ENCODE measurements at regions not wholly inside any gene's neighbourhood (a gene's known extent, or its start where the extent isn't known, plus 50 kb on each side); places are given as distances from the start of the nearest gene placed in this dataset.

GRCh38 chr1:209260136-209260535 is 323.4 kb upstream of the CAMK1G start:
- Histone ChIP-seq H2AFZ (no peak overlapping the region), H3K4me3 (no peak overlapping the region), H4K20me1 (ENCODE audit: insufficient read depth) (no peaks in the 10 kb centered on the region), H3F3A (ENCODE audit: insufficient read depth) (no peaks in the 10 kb centered on the region), H3K36me3 (ENCODE audit: low read depth) (no peaks in the 10 kb centered on the region), H3K4me2 (ENCODE audit: unreplicated experiment) (no peak overlapping the region), H3K9me3 (ENCODE audit: low read depth) (no peaks in the 10 kb centered on the region), H3K79me2 (ENCODE audit: insufficient read depth) (no peaks in the 10 kb centered on the region), H3K4me1 (ENCODE audit: insufficient read depth) (no peaks in the 10 kb centered on the region), H3K27me3 (replicated peaks; ENCODE audit: insufficient read depth) (no peaks in the 10 kb centered on the region), H3K9ac (no peak overlapping the region), H3K9me2 (ENCODE audit: insufficient read depth) (no peaks in the 10 kb centered on the region), H3K27ac (no peak overlapping the region)
- DNase-seq = no peak
- in situ Hi-C loops (cut with MboI) = no loop called here
- WGBS, 2 experiments (ENCODE audit: low coverage in 1 of 2, low lambda C conversion rate in 2 of 2, missing lambda C conversion rate in 2 of 2) = 12 to 14% methylated on average over 2 of the region's 2 CpGs
- TF ChIP-seq EZH2 (IDR thresholded peaks at IDR 0.05; ENCODE audit: insufficient read depth, poor library complexity, severe bottlenecking) = no peak
- TF ChIP-seq EZH2phosphoT487 (IDR thresholded peaks at IDR 0.05; ENCODE audit: insufficient read depth, low read depth) = no peak

GRCh38 chr1:209262631-209263030 is 320.9 kb upstream of the CAMK1G start:
- Histone ChIP-seq H3K4me1 (ENCODE audit: insufficient read depth) (no peaks in the 10 kb centered on the region), H3K4me3 (no peak overlapping the region), H3K27ac (no peak overlapping the region), H3K4me2 (ENCODE audit: unreplicated experiment) (no peak overlapping the region), H3K9me2 (ENCODE audit: insufficient read depth) (no peaks in the 10 kb centered on the region), H3K9me3 (ENCODE audit: low read depth) (no peaks in the 10 kb centered on the region), H3F3A (ENCODE audit: insufficient read depth) (no peaks in the 10 kb centered on the region), H4K20me1 (ENCODE audit: insufficient read depth) (no peaks in the 10 kb centered on the region), H3K9ac (no peak overlapping the region), H3K79me2 (ENCODE audit: insufficient read depth) (no peaks in the 10 kb centered on the region), H3K36me3 (ENCODE audit: low read depth) (no peaks in the 10 kb centered on the region), H3K27me3 (replicated peaks; ENCODE audit: insufficient read depth) (no peaks in the 10 kb centered on the region), H2AFZ (no peak overlapping the region)
- no peak for TF ChIP-seq EZH2 (IDR thresholded peaks at IDR 0.05; ENCODE audit: insufficient read depth, poor library complexity, severe bottlenecking)
- no peak for TF ChIP-seq EZH2phosphoT487 (IDR thresholded peaks at IDR 0.05; ENCODE audit: insufficient read depth, low read depth)
- in situ Hi-C loops (cut with MboI) = no loop called here
- DNase-seq = no peak
- 68 to 76% methylated on average over 1 of the region's 1 CpG for WGBS, 2 experiments (ENCODE audit: low coverage in 1 of 2, low lambda C conversion rate in 2 of 2, missing lambda C conversion rate in 2 of 2)

GRCh38 chr1:209265301-209265700 is 318.2 kb upstream of the CAMK1G start:
- H3K4me2 ChIP-seq (ENCODE audit: unreplicated experiment) = no peak overlapping the region
- 48 to 55% methylated on average over 7 of the region's 7 CpGs for WGBS, 2 experiments (ENCODE audit: low coverage in 1 of 2, low lambda C conversion rate in 2 of 2, missing lambda C conversion rate in 2 of 2)
- H2AFZ ChIP-seq = no peak overlapping the region
- H4K20me1 ChIP-seq (ENCODE audit: insufficient read depth) = no peaks in the 10 kb centered on the region
- no peaks in the 10 kb centered on the region for H3F3A ChIP-seq (ENCODE audit: insufficient read depth)
- H3K27ac ChIP-seq = no peak overlapping the region
- H3K9me3 ChIP-seq (ENCODE audit: low read depth) = no peaks in the 10 kb centered on the region
- H3K36me3 ChIP-seq (ENCODE audit: low read depth) = no peaks in the 10 kb centered on the region
- H3K9me2 ChIP-seq (ENCODE audit: insufficient read depth) = no peaks in the 10 kb centered on the region
- H3K79me2 ChIP-seq (ENCODE audit: insufficient read depth) = no peaks in the 10 kb centered on the region
- in situ Hi-C loops (cut with MboI) = no loop called here
- no peak overlapping the region for H3K9ac ChIP-seq
- TF ChIP-seq EZH2 (IDR thresholded peaks at IDR 0.05; ENCODE audit: insufficient read depth, poor library complexity, severe bottlenecking) (no peak), EZH2phosphoT487 (IDR thresholded peaks at IDR 0.05; ENCODE audit: insufficient read depth, low read depth) (no peak)
- H3K27me3 ChIP-seq (replicated peaks; ENCODE audit: insufficient read depth) = no peaks in the 10 kb centered on the region
- H3K4me1 ChIP-seq (ENCODE audit: insufficient read depth) = no peaks in the 10 kb centered on the region
- H3K4me3 ChIP-seq = no peak overlapping the region
- no peak for DNase-seq

- 12 to 19% methylated on average over 5 of the region's 5 CpGs for WGBS, 2 experiments (ENCODE audit: low coverage in 1 of 2, low lambda C conversion rate in 2 of 2, missing lambda C conversion rate in 2 of 2)
- in situ Hi-C loops (cut with MboI) = no loop called here
- no peaks in the 10 kb centered on the region for H3K9me3 ChIP-seq (ENCODE audit: low read depth)
These were observed 316.8 kb upstream of the CAMK1G start for GRCh38 chr1:209266590-209267205.

More at GRCh38 chr1:209266590-209267205, 316.8 kb upstream of the CAMK1G start:
- TF ChIP-seq EZH2phosphoT487 (IDR thresholded peaks at IDR 0.05; ENCODE audit: insufficient read depth, low read depth) = no peak
- no peak for TF ChIP-seq EZH2 (IDR thresholded peaks at IDR 0.05; ENCODE audit: insufficient read depth, poor library complexity, severe bottlenecking)
- no peak overlapping the region for H3K27ac ChIP-seq
- H3K9ac ChIP-seq = no peak overlapping the region
- H3K9me2 ChIP-seq (ENCODE audit: insufficient read depth) = no peaks in the 10 kb centered on the region
- no peaks in the 10 kb centered on the region for H3K4me1 ChIP-seq (ENCODE audit: insufficient read depth)
- H3K27me3 ChIP-seq (replicated peaks; ENCODE audit: insufficient read depth) = no peaks in the 10 kb centered on the region
- no peaks in the 10 kb centered on the region for H3K36me3 ChIP-seq (ENCODE audit: low read depth)
- no peak overlapping the region for H2AFZ ChIP-seq
- no peaks in the 10 kb centered on the region for H3K79me2 ChIP-seq (ENCODE audit: insufficient read depth)
- H3K4me3 ChIP-seq = no peak overlapping the region
- H4K20me1 ChIP-seq (ENCODE audit: insufficient read depth) = no peaks in the 10 kb centered on the region
- H3F3A ChIP-seq (ENCODE audit: insufficient read depth) = no peaks in the 10 kb centered on the region
- DNase-seq = peak; percentile 26
- H3K4me2 ChIP-seq (ENCODE audit: unreplicated experiment) = no peak overlapping the region
